CD14-positive monocyte (primary cell): ENCODE measurements at regions not wholly inside any gene's neighbourhood (a gene's known extent, or its start where the extent isn't known, plus 50 kb on each side); places are given as distances from the start of the nearest gene placed in this dataset.

Experiments
- DNase-seq, 3 donors: peaks; one replicate each; pipeline ENCODE4 v3.0.0-alpha.2; 2011 to 2022
- H2AFZ ChIP-seq: 2 replicates; pipeline ENCODE4 v1.6.0; 2012; ENCODE audit warnings: mild to moderate bottlenecking, low read depth, low read length, inconsistent platforms; ENCODE audit not compliant: insufficient read depth, poor library complexity, severe bottlenecking
- H3K27ac ChIP-seq, 2 donors: 1 replicate in 1 of 2; 2 replicates in 1 of 2; pipeline ENCODE4 v1.5.1; 2012 to 2013; ENCODE audit warnings: low read length in 2 of 2, control low read depth in 1 of 2, inconsistent platforms in 1 of 2, low read depth in 1 of 2, mild to moderate bottlenecking in 1 of 2
- H3K27me3 ChIP-seq, 2 donors: one replicate each; pipeline versions ENCODE4 v1.6.0 to v1.6.1; 2011 to 2013; ENCODE audit warnings: low read length in 2 of 2; ENCODE audit not compliant: control insufficient read depth in 2 of 2, insufficient read depth in 2 of 2
- H3K36me3 ChIP-seq, 2 donors: replicated peaks in 1 of 2; 1 replicate in 1 of 2; 2 replicates in 1 of 2; pipeline versions ENCODE4 v1.5.1 to v1.6.1; 2012 to 2013; ENCODE audit warnings: low read length in 2 of 2, control low read depth in 1 of 2, inconsistent platforms in 1 of 2, mild to moderate bottlenecking in 1 of 2; ENCODE audit not compliant: insufficient read depth in 2 of 2, control insufficient read depth in 1 of 2
- H3K4me1 ChIP-seq, 2 donors: 1 replicate in 1 of 2; 2 replicates in 1 of 2; pipeline versions ENCODE4 v1.5.1 to v1.6.1; 2012 to 2013; ENCODE audit warnings: low read length in 2 of 2, control low read depth in 1 of 2, inconsistent platforms in 1 of 2, mild to moderate bottlenecking in 1 of 2, moderate library complexity in 1 of 2; ENCODE audit not compliant: insufficient read depth in 2 of 2, control insufficient read depth in 1 of 2
- H3K4me2 ChIP-seq: replicated peaks from 2 replicates; pipeline ENCODE3; 2012; ENCODE audit warnings: low read length, moderate library complexity, mild to moderate bottlenecking; ENCODE audit not compliant: poor library complexity, severe bottlenecking; ENCODE audit errors: extremely low read depth
- H3K4me3 ChIP-seq, 3 experiments: fragments of 200-600 bp in 1 of 3; sonication (generic) in 1 of 3; replicated peaks in 1 of 3; 1 replicate in 2 of 3; 2 replicates in 1 of 3; pipeline ENCODE4 v1.5.1; 2011 to 2013; ENCODE audit warnings: low read length in 3 of 3, mild to moderate bottlenecking in 3 of 3, control low read depth in 2 of 3, low read depth in 2 of 3, inconsistent platforms in 1 of 3, moderate library complexity in 1 of 3
- H3K79me2 ChIP-seq: 2 replicates; pipeline ENCODE4 v1.6.0; 2012; ENCODE audit warnings: mild to moderate bottlenecking, control low read depth, inconsistent platforms, low read length, moderate library complexity; ENCODE audit not compliant: insufficient read depth
- H3K9ac ChIP-seq: 2 replicates; pipeline ENCODE4 v1.6.0; 2017; ENCODE audit warnings: low read length, mild to moderate bottlenecking; ENCODE audit not compliant: insufficient read depth, poor library complexity, severe bottlenecking
- H3K9me3 ChIP-seq, 2 donors: replicated peaks in 1 of 2; 1 replicate in 1 of 2; 2 replicates in 1 of 2; pipeline versions ENCODE4 v1.5.1 to v1.6.1; 2012 to 2013; ENCODE audit warnings: low read length in 2 of 2, control low read depth in 1 of 2; ENCODE audit not compliant: control insufficient read depth in 1 of 2, insufficient read depth in 1 of 2
- H4K20me1 ChIP-seq: 2 replicates; pipeline ENCODE4 v1.6.0; 2012; ENCODE audit warnings: mild to moderate bottlenecking, low read length, control low read depth, moderate library complexity; ENCODE audit not compliant: insufficient read depth
- H3K27ac Mint-ChIP-seq, 7 donors: one replicate each; pipeline ENCODE4 v1.8.0; 2020; ENCODE audit warnings: mild to moderate bottlenecking in 7 of 7, mixed read lengths in 7 of 7, moderate library complexity in 6 of 7, inconsistent platforms in 2 of 7
- H3K27me3 Mint-ChIP-seq, 3 donors: one replicate each; pipeline ENCODE4 v1.8.0; 2021 to 2022; ENCODE audit warnings: low read depth in 3 of 3, mild to moderate bottlenecking in 3 of 3, mixed read lengths in 3 of 3, moderate library complexity in 3 of 3, inconsistent platforms in 1 of 3
- H3K36me3 Mint-ChIP-seq, 2 donors: one replicate each; pipeline ENCODE4 v1.8.0; 2020; ENCODE audit warnings: mixed read lengths in 2 of 2, inconsistent platforms in 1 of 2, mild to moderate bottlenecking in 1 of 2
- H3K4me1 Mint-ChIP-seq: one replicate; pipeline ENCODE4 v1.8.0; 2020; ENCODE audit warnings: mild to moderate bottlenecking, mixed read lengths
- H3K4me3 Mint-ChIP-seq, 2 donors: one replicate each; pipeline ENCODE4 v1.8.0; 2020; ENCODE audit warnings: mild to moderate bottlenecking in 2 of 2, mixed read lengths in 2 of 2, moderate library complexity in 1 of 2
- H3K9me3 Mint-ChIP-seq, 7 donors: one replicate each; pipeline ENCODE4 v1.8.0; 2020 to 2022; ENCODE audit warnings: mixed read lengths in 7 of 7, mild to moderate bottlenecking in 6 of 7, moderate library complexity in 6 of 7, inconsistent platforms in 2 of 7
- CTCF ChIP-seq: fragments of 200-600 bp; IDR thresholded peaks from one replicate; pipeline ENCODE4 v1.8.0; 2022; ENCODE audit warnings: antibody characterized with exemption, mild to moderate bottlenecking
- WGBS: methylation state at CpG from one replicate; pipeline ENCODE4 v1.1.5; 2013; ENCODE audit warnings: missing lambda C conversion rate; ENCODE audit not compliant: insufficient coverage; 5-methylcytosine and 5-hydroxymethylcytosine counted together
- intact Hi-C, 2 donors: fragments of 100-400 bp; cut with micrococcal nuclease; formaldehyde crosslinking; loops; one replicate each; pipeline versions ENCODE4 v1.15.0 to v1.15.1; 2023

- no peak overlapping the region for H3K27ac ChIP-seq
- Mint-ChIP-seq H3K27ac (no peak overlapping the region), H3K4me3 (no peak overlapping the region), H3K36me3 (no peaks in the 10 kb centered on the region), H3K27me3 (peaks cover 0 to 4% (median 0%) of the 10 kb centered on the region in 3 donors), H3K9me3 (peaks cover 4 to 17% (median 8%) of the 10 kb centered on the region in 7 donors), H3K4me1 (peaks cover 2% of the 10 kb centered on the region)
- no peaks in the 10 kb centered on the region for H3K36me3 ChIP-seq
- no peaks in the 10 kb centered on the region for H3K27me3 ChIP-seq
- intact Hi-C loops, result no loop called here
- H3K4me1 ChIP-seq, result no peaks in the 10 kb centered on the region
- H3K9ac ChIP-seq, result no peak overlapping the region
- peaks cover 0 to 4% of the 10 kb centered on the region in 2 donors for H3K9me3 ChIP-seq
- no peak for TF ChIP-seq CTCF
- WGBS, result no CpG with 5 or more reads among the region's 2 CpGs
- DNase-seq, result no peak
- no peak overlapping the region for H3K4me2 ChIP-seq
- no peak overlapping the region for H3K4me3 ChIP-seq
- H2AFZ ChIP-seq, result no peak overlapping the region
- H3K79me2 ChIP-seq, result no peaks in the 10 kb centered on the region
- no peaks in the 10 kb centered on the region for H4K20me1 ChIP-seq
Measured at GRCh38 chr6:56356426-56356825, 109.0 kb upstream of the COL21A1 start.

GRCh38 chr6:56353860-56354259, 106.5 kb upstream of the COL21A1 start:
- no peak overlapping the region for H3K27ac ChIP-seq
- no peaks in the 10 kb centered on the region for H3K4me1 ChIP-seq
- intact Hi-C loops, result no loop called here
- H3K4me1 Mint-ChIP-seq, result no peaks in the 10 kb centered on the region
- H3K4me3 ChIP-seq, result no peak overlapping the region
- DNase-seq, result no peak
- no peak for TF ChIP-seq CTCF
- H3K9ac ChIP-seq, result no peak overlapping the region
- peaks cover 4 to 17% (median 8%) of the 10 kb centered on the region in 7 donors for H3K9me3 Mint-ChIP-seq
- H3K36me3 ChIP-seq, result no peaks in the 10 kb centered on the region
- H3K4me2 ChIP-seq, result no peak overlapping the region
- peaks cover 0 to 4% of the 10 kb centered on the region in 2 donors for H3K9me3 ChIP-seq
- no peak overlapping the region for H3K4me3 Mint-ChIP-seq
- H3K79me2 ChIP-seq, result no peaks in the 10 kb centered on the region
- H3K27me3 Mint-ChIP-seq, result peaks cover 0 to 4% (median 0%) of the 10 kb centered on the region in 3 donors
- no peaks in the 10 kb centered on the region for H4K20me1 ChIP-seq
- H2AFZ ChIP-seq, result no peak overlapping the region
- no peak overlapping the region for H3K27ac Mint-ChIP-seq
- H3K27me3 ChIP-seq, result no peaks in the 10 kb centered on the region
- no peaks in the 10 kb centered on the region for H3K36me3 Mint-ChIP-seq
